Mesenchymal stem cell (in vitro differentiated cells and primary cell): ENCODE measurements at regions not wholly inside any gene's neighbourhood (a gene's known extent, or its start where the extent isn't known, plus 50 kb on each side); places are given as distances from the start of the nearest gene placed in this dataset.

Source experiments
- DNase-seq: peaks from one replicate; pipeline ENCODE4 v3.0.0-alpha.2; 2013
- H2AFZ ChIP-seq: one replicate; pipeline ENCODE4 v1.6.1; 2013; ENCODE audit warnings: low read depth, mild to moderate bottlenecking, control low read depth, inconsistent platforms, low read length, moderate library complexity
- H2AK5ac ChIP-seq: 2 replicates; pipeline ENCODE4 v1.6.1; 2013; ENCODE audit warnings: low read length, moderate library complexity, mild to moderate bottlenecking, inconsistent platforms; ENCODE audit not compliant: severe bottlenecking
- H2BK120ac ChIP-seq: one replicate; pipeline ENCODE4 v1.6.1; 2013; ENCODE audit warnings: low read depth, mild to moderate bottlenecking, inconsistent platforms, low read length, moderate library complexity
- H2BK12ac ChIP-seq, 2 experiments: one replicate each; pipeline ENCODE4 v1.6.1; 2013; ENCODE audit warnings: inconsistent platforms in 2 of 2, low read length in 2 of 2, mild to moderate bottlenecking in 2 of 2, moderate library complexity in 2 of 2, control low read depth in 1 of 2
- H2BK15ac ChIP-seq: one replicate; pipeline ENCODE4 v1.6.1; 2013; ENCODE audit warnings: mild to moderate bottlenecking, low read depth, inconsistent platforms; ENCODE audit not compliant: poor library complexity, severe bottlenecking
- H2BK5ac ChIP-seq: 2 replicates; pipeline ENCODE4 v1.6.1; 2013; ENCODE audit warnings: low read depth, mild to moderate bottlenecking, low read length, control low read depth, inconsistent platforms; ENCODE audit not compliant: poor library complexity, severe bottlenecking
- H3K14ac ChIP-seq, 2 experiments: one replicate each; pipeline ENCODE4 v1.6.1; 2013; ENCODE audit warnings: inconsistent platforms in 2 of 2, low read length in 2 of 2, control low read depth in 1 of 2, mild to moderate bottlenecking in 1 of 2, moderate library complexity in 1 of 2
- H3K18ac ChIP-seq, 2 experiments: one replicate each; pipeline ENCODE4 v1.6.1; 2013; ENCODE audit warnings: inconsistent platforms in 2 of 2, low read length in 2 of 2, control low read depth in 1 of 2, low read depth in 1 of 2, mild to moderate bottlenecking in 1 of 2
- H3K23ac ChIP-seq, 2 experiments: one replicate each; pipeline ENCODE4 v1.6.1; 2013; ENCODE audit warnings: inconsistent platforms in 2 of 2, low read length in 2 of 2, mild to moderate bottlenecking in 2 of 2, moderate library complexity in 2 of 2, control low read depth in 1 of 2
- H3K27ac ChIP-seq: 2 replicates; pipeline ENCODE4 v1.5.1; 2013; ENCODE audit warnings: mild to moderate bottlenecking, moderate library complexity, low read length, control low read depth, inconsistent platforms; ENCODE audit not compliant: poor library complexity, severe bottlenecking
- H3K27me3 ChIP-seq, 2 experiments: 2 replicates each; pipeline versions ENCODE4 v1.6.1 to v1.7.0; 2013; ENCODE audit warnings: low read length in 2 of 2, mild to moderate bottlenecking in 2 of 2, moderate library complexity in 2 of 2, control low read depth in 1 of 2, inconsistent platforms in 1 of 2; ENCODE audit not compliant: control insufficient read depth in 1 of 2, insufficient read depth in 1 of 2
- H3K36me3 ChIP-seq, 2 experiments: 2 replicates each; pipeline versions ENCODE4 v1.6.1 to v1.7.0; 2013; ENCODE audit warnings: low read length in 2 of 2, control low read depth in 1 of 2, inconsistent platforms in 1 of 2, low read depth in 1 of 2, mild to moderate bottlenecking in 1 of 2; ENCODE audit not compliant: insufficient read depth in 2 of 2, control insufficient read depth in 1 of 2
- H3K4ac ChIP-seq, 2 experiments: one replicate each; pipeline ENCODE4 v1.6.1; 2013; ENCODE audit warnings: inconsistent platforms in 2 of 2, low read length in 2 of 2, mild to moderate bottlenecking in 2 of 2, moderate library complexity in 2 of 2, control low read depth in 1 of 2, low read depth in 1 of 2
- H3K4me1 ChIP-seq: 2 replicates; pipeline ENCODE4 v1.6.1; 2013; ENCODE audit warnings: low read depth, low read length, control low read depth; ENCODE audit not compliant: control insufficient read depth, insufficient read depth
- H3K4me2 ChIP-seq: 2 replicates; pipeline ENCODE4 v1.6.1; 2013; ENCODE audit warnings: low read length, mild to moderate bottlenecking, inconsistent platforms; ENCODE audit not compliant: poor library complexity, severe bottlenecking
- H3K4me3 ChIP-seq, 2 experiments: 2 replicates each; pipeline versions ENCODE4 v1.5.1 to v1.7.0; 2013; ENCODE audit warnings: low read length in 2 of 2, mild to moderate bottlenecking in 2 of 2, control low read depth in 1 of 2, low read depth in 1 of 2; ENCODE audit not compliant: insufficient read depth in 1 of 2
- H3K79me1 ChIP-seq: replicated peaks from 2 replicates; pipeline ENCODE4 v1.6.1; 2013; ENCODE audit warnings: mild to moderate bottlenecking, control low read depth, low read length, inconsistent platforms; ENCODE audit not compliant: poor library complexity, severe bottlenecking
- H3K9ac ChIP-seq: 2 replicates; pipeline ENCODE4 v1.7.0; 2013; ENCODE audit warnings: mild to moderate bottlenecking, low read length, moderate library complexity
- H3K9me3 ChIP-seq: 2 replicates; pipeline ENCODE4 v1.7.0; 2013; ENCODE audit warnings: mild to moderate bottlenecking, low read length; ENCODE audit not compliant: control insufficient read depth
- H4K8ac ChIP-seq: one replicate; pipeline ENCODE4 v1.6.1; 2013; ENCODE audit warnings: inconsistent platforms, mild to moderate bottlenecking, low read length, moderate library complexity
- H4K91ac ChIP-seq: one replicate; pipeline ENCODE4 v1.6.1; 2013; ENCODE audit warnings: mild to moderate bottlenecking, low read length, inconsistent platforms
- WGBS: methylation state at CpG from one replicate; pipeline ENCODE4 v1.1.7; 2013; ENCODE audit warnings: mixed read lengths; 5-methylcytosine and 5-hydroxymethylcytosine counted together

DNA sequence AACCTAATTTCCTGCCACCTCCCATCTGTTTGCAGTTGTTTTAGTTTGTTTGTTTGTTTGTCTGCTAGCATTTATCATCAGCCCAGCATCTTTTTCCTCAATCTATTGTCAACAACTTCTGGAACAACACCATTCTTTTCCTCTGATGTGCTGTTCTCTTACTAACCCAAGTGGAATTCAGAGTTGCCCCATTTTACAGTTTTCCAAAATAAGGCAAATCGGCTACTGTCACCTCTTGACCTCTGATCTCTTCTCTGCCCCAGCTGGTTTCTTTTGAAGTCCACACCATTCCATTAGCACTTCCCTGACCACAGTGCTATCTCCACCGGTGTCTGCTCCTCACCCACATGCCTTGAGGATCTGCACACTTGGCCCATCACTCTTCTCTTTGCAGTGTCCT lies 102.4 kb downstream of the EFNB2 start:
- no peak overlapping the region for H3K9ac ChIP-seq
- H2BK5ac ChIP-seq = no peak overlapping the region
- H3K4me2 ChIP-seq = no peak overlapping the region
- no peak overlapping the region for H3K14ac ChIP-seq
- H3K79me1 ChIP-seq = no peaks in the 10 kb centered on the region
- H3K4me1 ChIP-seq = no peaks in the 10 kb centered on the region
- no peak for DNase-seq
- H4K8ac ChIP-seq = peak overlapping the region; percentile 19
- H3K27me3 ChIP-seq = no peaks in the 10 kb centered on the region
- no peak overlapping the region for H2BK120ac ChIP-seq
- no peak overlapping the region for H3K4me3 ChIP-seq
- no peak overlapping the region for H3K23ac ChIP-seq
- H2BK12ac ChIP-seq = no peak overlapping the region
- H3K36me3 ChIP-seq = no peaks in the 10 kb centered on the region
- no peak overlapping the region for H3K4ac ChIP-seq
- H2AFZ ChIP-seq = no peak overlapping the region
- no peak overlapping the region for H3K27ac ChIP-seq
- no peak overlapping the region for H4K91ac ChIP-seq
- peak overlapping the region; percentile 40 for H2BK15ac ChIP-seq
- WGBS = 5% methylated on average over 2 of the region's 2 CpGs
- H3K9me3 ChIP-seq = no peaks in the 10 kb centered on the region
- no peak overlapping the region for H3K18ac ChIP-seq
- H2AK5ac ChIP-seq = no peak overlapping the region

DNA sequence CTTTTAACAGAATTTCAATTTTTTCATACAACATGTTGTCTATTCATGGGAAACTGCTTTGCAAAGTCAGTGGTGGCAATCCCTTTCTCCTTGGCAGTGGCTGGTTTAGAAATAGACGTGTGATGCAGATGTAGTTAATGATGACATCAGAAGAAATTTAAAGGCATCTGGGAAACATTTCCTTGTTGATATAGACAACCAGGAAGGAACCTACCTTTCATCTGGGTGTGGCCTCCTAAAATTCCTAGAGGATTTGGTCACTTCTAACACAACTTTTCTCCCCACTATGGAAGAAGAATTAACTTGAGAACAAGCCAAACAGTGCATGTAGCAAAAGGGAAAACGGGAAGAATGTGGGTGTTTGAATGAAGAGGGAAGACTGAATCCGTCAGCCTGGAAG lies 102.8 kb downstream of the EFNB2 start:
- H3K4ac ChIP-seq = no peak overlapping the region
- H3K14ac ChIP-seq = no peak overlapping the region
- DNase-seq = no peak
- no peak overlapping the region for H4K91ac ChIP-seq
- H3K9me3 ChIP-seq = no peaks in the 10 kb centered on the region
- no peaks in the 10 kb centered on the region for H3K36me3 ChIP-seq
- H2BK5ac ChIP-seq = no peak overlapping the region
- H3K23ac ChIP-seq = no peak overlapping the region
- H2BK15ac ChIP-seq = no peak overlapping the region
- H3K18ac ChIP-seq = no peak overlapping the region
- no peaks in the 10 kb centered on the region for H3K79me1 ChIP-seq
- H3K4me1 ChIP-seq = no peaks in the 10 kb centered on the region
- H2AK5ac ChIP-seq = no peak overlapping the region
- H4K8ac ChIP-seq = no peak overlapping the region
- no peak overlapping the region for H3K4me3 ChIP-seq
- no peak overlapping the region for H3K27ac ChIP-seq
- no peak overlapping the region for H2AFZ ChIP-seq
- no peak overlapping the region for H3K4me2 ChIP-seq
- H3K9ac ChIP-seq = no peak overlapping the region
- no peak overlapping the region for H2BK12ac ChIP-seq
- H2BK120ac ChIP-seq = no peak overlapping the region
- H3K27me3 ChIP-seq = no peaks in the 10 kb centered on the region
- no CpG with 5 or more reads among the region's 3 CpGs for WGBS

DNA sequence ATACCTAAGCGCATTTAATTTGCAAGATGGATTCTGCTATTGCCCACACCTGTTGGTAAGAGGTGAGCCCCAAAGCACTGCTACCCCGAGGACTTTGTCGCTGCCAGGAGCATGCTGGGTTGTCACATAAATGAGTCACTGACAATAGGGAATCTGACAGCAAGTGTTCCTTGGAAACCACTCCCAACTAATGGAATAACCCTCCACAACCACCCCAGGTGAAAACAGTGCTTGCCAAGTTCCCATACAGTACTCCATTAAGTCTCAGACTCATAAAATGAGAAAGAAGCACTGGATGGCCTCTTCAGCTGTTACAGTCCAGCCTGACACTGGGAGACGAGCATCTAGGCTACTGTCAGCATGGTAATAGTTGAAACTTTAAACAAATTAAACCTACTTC lies 108.6 kb downstream of the EFNB2 start:
- Histone ChIP-seq H4K91ac (no peak overlapping the region), H3K9me3 (no peaks in the 10 kb centered on the region), H3K18ac (no peak overlapping the region), H2AK5ac (no peak overlapping the region), H2BK15ac (no peak overlapping the region), H3K36me3 (no peaks in the 10 kb centered on the region), H3K4me2 (no peak overlapping the region), H2BK120ac (no peak overlapping the region), H3K4ac (no peak overlapping the region), H3K79me1 (no peaks in the 10 kb centered on the region), H2BK12ac (no peak overlapping the region), H3K4me3 (no peak overlapping the region), H3K27ac (no peak overlapping the region), H3K9ac (no peak overlapping the region), H3K27me3 (peaks cover 0 to 2% of the 10 kb centered on the region in 2 experiments), H3K14ac (no peak overlapping the region), H4K8ac (no peak overlapping the region), H3K4me1 (no peaks in the 10 kb centered on the region), H3K23ac (no peak overlapping the region), H2BK5ac (no peak overlapping the region), H2AFZ (no peak overlapping the region)
- DNase-seq = no peak
- WGBS = 95% methylated on average over 4 of the region's 4 CpGs

DNA sequence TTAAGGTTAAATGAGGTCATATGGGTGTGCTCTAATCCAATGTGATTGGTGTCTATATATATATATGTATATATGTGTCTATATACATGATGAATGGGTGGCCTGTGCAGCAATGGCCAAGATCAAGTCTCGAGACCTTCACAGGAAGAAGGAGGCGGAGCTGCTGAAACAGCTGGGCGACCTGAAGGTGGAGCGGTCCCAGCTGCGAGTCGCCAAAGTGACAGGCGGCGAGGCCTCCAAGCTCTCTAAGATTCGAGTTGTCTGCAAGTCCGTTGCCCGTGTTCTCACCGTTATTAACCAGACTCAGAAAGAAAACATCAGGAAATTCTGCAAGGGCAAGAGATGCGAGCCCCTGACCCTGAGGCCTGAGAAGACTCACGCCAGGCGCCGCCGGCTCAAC lies 109.8 kb downstream of the EFNB2 start:
- Histone ChIP-seq H3K18ac (no peak overlapping the region), H2AFZ (no peak overlapping the region), H3K9ac (no peak overlapping the region), H3K36me3 (no peaks in the 10 kb centered on the region), H3K79me1 (no peaks in the 10 kb centered on the region), H3K4ac (no peak overlapping the region), H3K27me3 (peaks cover 0 to 2% of the 10 kb centered on the region in 2 experiments), H3K27ac (no peak overlapping the region), H2BK12ac (no peak overlapping the region), H4K91ac (no peak overlapping the region), H2BK15ac (no peak overlapping the region), H2BK5ac (no peak overlapping the region), H4K8ac (no peak overlapping the region), H3K4me2 (no peak overlapping the region), H3K9me3 (no peaks in the 10 kb centered on the region), H3K23ac (no peak overlapping the region), H3K4me3 (no peak overlapping the region), H2BK120ac (no peak overlapping the region), H2AK5ac (no peak overlapping the region), H3K4me1 (no peaks in the 10 kb centered on the region), H3K14ac (no peak overlapping the region)
- no peak for DNase-seq
- WGBS = 84% methylated on average over 17 of the region's 17 CpGs
